ENCODE measurements at regions not wholly inside any gene's neighbourhood (a gene's known extent, or its start where the extent isn't known, plus 50 kb on each side); places are given as distances from the start of the nearest gene placed in this dataset.

DNA sequence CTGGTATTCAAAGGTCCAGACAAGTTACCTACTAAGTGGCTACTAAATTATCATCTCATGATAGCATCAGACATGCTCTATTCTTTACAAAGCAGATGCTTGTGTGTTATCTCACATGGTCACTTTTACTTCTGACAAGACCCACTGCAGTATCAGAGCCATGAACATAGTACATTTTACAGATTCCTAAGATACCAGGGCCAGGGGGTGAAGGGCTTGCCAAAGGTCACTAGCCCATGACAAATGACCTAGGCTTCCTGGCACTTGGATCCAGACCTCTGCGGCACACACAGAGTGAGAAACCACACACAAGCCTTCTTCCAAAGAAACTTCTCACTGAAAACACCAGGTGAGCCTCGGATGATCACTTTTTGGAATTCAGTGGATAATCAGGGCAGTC, 446.8 kb downstream of the EIPR1 start:
- no peaks in the 10 kb centered on the region for H3K36me3 ChIP-seq
- H3K4me3 ChIP-seq (ENCODE audit: low read depth, low read length): no peak overlapping the region
- TF ChIP-seq, protein P1, sequence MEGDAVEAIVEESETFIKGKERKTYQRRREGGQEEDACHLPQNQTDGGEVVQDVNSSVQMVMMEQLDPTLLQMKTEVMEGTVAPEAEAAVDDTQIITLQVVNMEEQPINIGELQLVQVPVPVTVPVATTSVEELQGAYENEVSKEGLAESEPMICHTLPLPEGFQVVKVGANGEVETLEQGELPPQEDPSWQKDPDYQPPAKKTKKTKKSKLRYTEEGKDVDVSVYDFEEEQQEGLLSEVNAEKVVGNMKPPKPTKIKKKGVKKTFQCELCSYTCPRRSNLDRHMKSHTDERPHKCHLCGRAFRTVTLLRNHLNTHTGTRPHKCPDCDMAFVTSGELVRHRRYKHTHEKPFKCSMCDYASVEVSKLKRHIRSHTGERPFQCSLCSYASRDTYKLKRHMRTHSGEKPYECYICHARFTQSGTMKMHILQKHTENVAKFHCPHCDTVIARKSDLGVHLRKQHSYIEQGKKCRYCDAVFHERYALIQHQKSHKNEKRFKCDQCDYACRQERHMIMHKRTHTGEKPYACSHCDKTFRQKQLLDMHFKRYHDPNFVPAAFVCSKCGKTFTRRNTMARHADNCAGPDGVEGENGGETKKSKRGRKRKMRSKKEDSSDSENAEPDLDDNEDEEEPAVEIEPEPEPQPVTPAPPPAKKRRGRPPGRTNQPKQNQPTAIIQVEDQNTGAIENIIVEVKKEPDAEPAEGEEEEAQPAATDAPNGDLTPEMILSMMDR (IDR thresholded peaks at IDR 0.05; ENCODE audit: low read depth, low read length): no peak
- H3K9me3 ChIP-seq (ENCODE audit: severe bottlenecking): peaks cover 12% of the 10 kb centered on the region
- no peak overlapping the region for H3K27ac ChIP-seq
- H3K27me3 ChIP-seq (ENCODE audit: insufficient read depth, low read depth, severe bottlenecking): no peaks in the 10 kb centered on the region
- no peak for DNase-seq

DNA sequence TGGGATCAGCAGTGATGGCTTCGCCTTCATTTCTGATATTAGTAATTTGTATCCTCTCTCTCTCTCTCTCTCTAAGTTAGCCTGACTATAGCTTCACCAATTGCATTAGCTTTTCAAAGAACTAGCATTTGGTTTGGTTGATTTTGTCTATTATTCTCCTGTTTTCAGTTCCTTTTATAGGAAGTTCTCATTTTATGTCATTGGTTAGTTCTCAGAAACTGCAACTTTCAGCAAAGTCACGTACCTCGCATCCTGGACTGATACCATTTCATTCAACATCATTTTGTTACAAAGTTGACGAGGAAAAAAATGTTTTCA, 450.8 kb downstream of the EIPR1 start:
- Histone ChIP-seq H3K4me3 (ENCODE audit: low read depth, low read length) (no peak overlapping the region), H3K36me3 (no peaks in the 10 kb centered on the region), H3K27me3 (ENCODE audit: insufficient read depth, low read depth, severe bottlenecking) (no peaks in the 10 kb centered on the region), H3K27ac (no peak overlapping the region), H3K9me3 (ENCODE audit: severe bottlenecking) (peaks cover 7% of the 10 kb centered on the region)
- no peak for DNase-seq
- TF ChIP-seq, protein P1 (IDR thresholded peaks at IDR 0.05; ENCODE audit: low read depth, low read length): no peak

DNA sequence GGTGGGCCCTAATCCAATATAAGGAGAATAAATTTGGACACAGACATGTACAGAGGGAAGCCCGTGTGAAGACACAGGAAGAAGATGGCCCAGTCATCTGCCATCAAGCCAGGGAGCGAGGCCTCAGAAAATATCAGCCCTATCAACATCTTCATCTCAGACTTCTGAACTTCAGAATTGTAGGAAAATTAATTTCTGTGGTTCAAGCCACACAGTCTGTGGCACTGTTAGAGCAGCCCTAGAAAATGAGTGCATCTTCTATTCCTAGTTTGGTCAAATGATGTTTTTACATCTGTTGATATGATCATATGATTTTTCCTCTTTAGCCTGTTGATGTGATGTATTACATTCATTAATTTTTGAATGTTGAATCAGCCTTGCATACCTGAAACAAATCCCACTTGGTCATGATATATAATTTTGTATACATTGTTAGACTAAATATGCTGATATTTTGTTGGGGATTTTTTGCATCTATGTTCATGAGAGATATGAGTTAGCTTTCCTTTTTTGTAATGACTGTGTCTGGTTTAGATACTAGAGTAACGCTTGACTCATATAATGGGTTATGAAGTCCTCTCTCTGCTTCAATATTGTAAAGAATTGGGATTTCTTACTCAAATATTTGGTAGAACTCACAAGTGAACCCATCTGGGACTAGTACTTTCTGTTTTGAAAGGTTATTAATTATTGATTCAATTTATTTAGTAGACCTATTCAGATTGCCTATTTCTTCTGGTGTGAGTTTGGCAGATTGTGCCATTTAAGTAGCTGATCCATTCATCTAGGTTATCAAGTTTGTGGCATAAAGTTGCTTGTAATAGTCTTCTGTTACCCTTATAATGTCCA, 451.4 kb downstream of the EIPR1 start:
- TF ChIP-seq, protein P1 (IDR thresholded peaks at IDR 0.05; ENCODE audit: low read depth, low read length): no peak
- Histone ChIP-seq H3K36me3 (no peaks in the 10 kb centered on the region), H3K9me3 (ENCODE audit: severe bottlenecking) (peaks cover 7% of the 10 kb centered on the region), H3K27ac (no peak overlapping the region), H3K27me3 (ENCODE audit: insufficient read depth, low read depth, severe bottlenecking) (no peaks in the 10 kb centered on the region), H3K4me3 (ENCODE audit: low read depth, low read length) (no peak overlapping the region)
- DNase-seq: no peak

DNA sequence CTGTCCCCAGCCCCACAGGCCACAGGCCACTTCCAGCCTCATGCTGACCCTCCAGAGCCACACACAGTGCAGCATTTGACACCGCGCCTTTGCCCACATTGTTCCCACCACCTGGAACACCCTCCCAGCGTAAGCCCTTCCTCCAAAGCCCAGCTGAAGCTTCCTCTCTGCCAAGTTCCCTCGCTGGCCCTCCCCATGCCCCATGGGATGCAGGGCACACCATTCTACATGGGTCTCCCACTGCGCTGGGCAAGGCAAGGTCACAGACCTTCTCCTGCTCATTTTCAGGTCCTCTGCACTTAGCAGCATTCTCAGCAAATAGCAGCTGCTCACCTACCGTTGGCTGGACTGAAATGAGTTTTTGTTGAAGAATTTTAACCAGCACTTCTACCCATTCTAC, 455.5 kb downstream of the EIPR1 start:
- no peaks in the 10 kb centered on the region for H3K9me3 ChIP-seq (ENCODE audit: severe bottlenecking)
- H3K27ac ChIP-seq: no peak overlapping the region
- H3K27me3 ChIP-seq (ENCODE audit: insufficient read depth, low read depth, severe bottlenecking): no peaks in the 10 kb centered on the region
- DNase-seq: no peak
- TF ChIP-seq, protein P1 (IDR thresholded peaks at IDR 0.05; ENCODE audit: low read depth, low read length): no peak
- H3K4me3 ChIP-seq (ENCODE audit: low read depth, low read length): no peak overlapping the region
- H3K36me3 ChIP-seq: no peaks in the 10 kb centered on the region

DNA sequence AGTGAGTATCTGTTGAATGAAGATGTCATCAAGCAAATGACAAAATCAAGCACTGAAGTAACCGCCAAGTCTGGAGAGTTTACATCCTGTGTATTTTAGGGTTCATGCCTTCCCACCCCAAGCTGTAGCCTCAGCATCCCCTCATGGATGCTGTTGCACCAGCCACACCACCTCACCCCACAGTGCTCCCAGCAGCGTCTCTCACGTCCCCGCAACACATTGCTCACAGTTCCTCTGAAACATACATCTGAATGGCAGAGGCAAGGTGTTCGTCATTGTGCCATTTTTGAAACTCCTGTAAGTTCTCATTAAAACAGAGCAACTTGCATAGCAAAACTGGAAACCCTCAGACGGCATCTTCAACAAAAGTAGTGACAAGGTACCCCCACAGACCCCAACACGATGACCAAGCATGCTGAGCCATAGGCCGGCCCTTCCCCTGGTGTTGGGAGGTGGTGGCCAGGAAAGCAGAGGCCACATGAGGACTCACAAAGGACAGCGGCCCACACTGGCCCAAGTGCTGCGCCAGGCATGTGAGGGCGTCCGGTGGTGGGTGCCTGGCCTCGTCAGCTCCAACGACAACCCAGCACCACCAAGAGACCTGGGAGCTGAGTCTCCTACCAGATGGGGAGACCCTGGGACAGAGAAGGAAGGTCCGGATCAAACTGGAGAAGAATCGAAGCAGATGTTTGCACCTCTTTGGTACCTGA, 456.5 kb downstream of the EIPR1 start:
- no peak for DNase-seq
- H3K9me3 ChIP-seq (ENCODE audit: severe bottlenecking): no peaks in the 10 kb centered on the region
- TF ChIP-seq, protein P1 (IDR thresholded peaks at IDR 0.05; ENCODE audit: low read depth, low read length): no peak
- no peaks in the 10 kb centered on the region for H3K27me3 ChIP-seq (ENCODE audit: insufficient read depth, low read depth, severe bottlenecking)
- H3K4me3 ChIP-seq (ENCODE audit: low read depth, low read length): no peak overlapping the region
- no peaks in the 10 kb centered on the region for H3K36me3 ChIP-seq
- H3K27ac ChIP-seq: no peak overlapping the region

Data from WERI-Rb-1 (cell line).